Sigmoid colon (tissue), 4 donors: ENCODE measurements at regions not wholly inside any gene's neighbourhood (a gene's known extent, or its start where the extent isn't known, plus 50 kb on each side); places are given as distances from the start of the nearest gene placed in this dataset.

Experiments
- CTCF ChIP-seq, 4 experiments: fragments of 450-650 bp in 3 of 4; fragments of 200-600 bp in 1 of 4; IDR thresholded peaks; one replicate each; pipeline ENCODE4 v1.5.1; 2016 to 2019; ENCODE audit warnings: antibody characterized with exemption in 4 of 4, mild to moderate bottlenecking in 3 of 4, moderate library complexity in 2 of 4
- POLR2AphosphoS5 ChIP-seq, 4 donors: sonication (generic); formaldehyde crosslinking; IDR thresholded peaks; one replicate each; pipeline ENCODE4 v1.6.1; 2017; ENCODE audit warnings: antibody characterized with exemption in 4 of 4

GRCh38 chr10:44069573-44069972 lies 315.3 kb downstream of the CXCL12 start:
- TF ChIP-seq CTCF (IDR thresholded peaks at IDR 0.05) (no peak), POLR2AphosphoS5 (IDR thresholded peaks at IDR 0.05) (no peak)
